Body of pancreas (tissue), 4 donors: ENCODE measurements at regions not wholly inside any gene's neighbourhood (a gene's known extent, or its start where the extent isn't known, plus 50 kb on each side); places are given as distances from the start of the nearest gene placed in this dataset.

Experiments used
- ATAC-seq: fragments of 150-250 bp; one replicate; pipeline ENCODE4 v1.9.1; 2016
- DNase-seq, 4 donors: peaks; one replicate each; pipeline ENCODE4 v3.0.0-alpha.2; 2019
- H3K27ac ChIP-seq, 4 donors: fragments of 200-600 bp; sonication (generic); 1 replicate in 3 of 4; 2 replicates in 1 of 4; pipeline versions ENCODE4 v1.5.1 to v1.6.1; 2016 to 2019; ENCODE audit warnings: mild to moderate bottlenecking in 1 of 4, mixed read lengths in 1 of 4, moderate library complexity in 1 of 4
- H3K27me3 ChIP-seq, 2 donors: fragments of 200-600 bp; sonication (generic); one replicate each; pipeline ENCODE4 v1.6.0; 2016; ENCODE audit warnings: mild to moderate bottlenecking in 1 of 2
- H3K36me3 ChIP-seq, 2 donors: fragments of 200-600 bp; sonication (generic); replicated peaks in 1 of 2; 2 replicates each; pipeline ENCODE4 v1.5.1; 2016; ENCODE audit warnings: low read depth in 2 of 2; ENCODE audit not compliant: insufficient read depth in 1 of 2
- H3K4me1 ChIP-seq: fragments of 200-600 bp; sonication (generic); one replicate; pipeline ENCODE4 v1.6.0; 2016
- H3K4me3 ChIP-seq, 2 donors: fragments of 200-600 bp; sonication (generic); 1 replicate in 1 of 2; 2 replicates in 1 of 2; pipeline ENCODE4 v1.5.1; 2016 to 2019
- H3K9me3 ChIP-seq, 3 donors: fragments of 200-600 bp; sonication (generic); 1 replicate in 2 of 3; 2 replicates in 1 of 3; pipeline ENCODE4 v1.5.1; 2016
- CTCF ChIP-seq, 7 experiments: fragments of 450-650 bp in 4 of 7; fragments of 200-600 bp in 3 of 7; sonication (generic) in 3 of 7; IDR thresholded peaks; one replicate each; pipeline ENCODE4 v1.5.1; 2016 to 2019; ENCODE audit warnings: antibody characterized with exemption in 7 of 7
- POLR2A ChIP-seq, 3 donors: fragments of 450-650 bp; IDR thresholded peaks; one replicate each; pipeline ENCODE4 v1.6.1; 2016; ENCODE audit warnings: antibody characterized with exemption in 3 of 3, mild to moderate bottlenecking in 2 of 3
- WGBS, 2 donors: methylation state at CpG; one replicate each; pipeline ENCODE4 v1.1.5; 2017; 5-methylcytosine and 5-hydroxymethylcytosine counted together
- intact Hi-C: fragments of 100-400 bp; cut with DNase I; formaldehyde crosslinking; loops from one replicate; pipeline ENCODE4 v1.15.1; 2023

GRCh38 chr2:238742664-238743063 is 105.2 kb upstream of the TWIST2 start:
- intact Hi-C loops: no loop called here
- H3K9me3 ChIP-seq: no peaks in the 10 kb centered on the region
- no peak for TF ChIP-seq CTCF (IDR thresholded peaks at IDR 0.05)
- no peak for TF ChIP-seq POLR2A (IDR thresholded peaks at IDR 0.05)
- no peaks in the 10 kb centered on the region for H3K36me3 ChIP-seq
- H3K4me1 ChIP-seq: no peaks in the 10 kb centered on the region
- no peak overlapping the region for H3K27ac ChIP-seq
- H3K4me3 ChIP-seq: no peak overlapping the region
- ATAC-seq: no peak
- H3K27me3 ChIP-seq: no peaks in the 10 kb centered on the region
- 59 to 77% methylated on average over 8 of the region's 8 CpGs for WGBS, 2 donors
- no peak for DNase-seq

- intact Hi-C loops: no loop called here
- no peak overlapping the region for H3K27ac ChIP-seq
- H3K4me3 ChIP-seq: no peak overlapping the region
- H3K9me3 ChIP-seq: no peaks in the 10 kb centered on the region
- 12 to 32% methylated on average over 13 to 21 of the region's 21 CpGs for WGBS, 2 donors
- no peak for ATAC-seq
- H3K36me3 ChIP-seq: no peaks in the 10 kb centered on the region
- no peaks in the 10 kb centered on the region for H3K4me1 ChIP-seq
- H3K27me3 ChIP-seq: no peaks in the 10 kb centered on the region
- no peak for DNase-seq
- TF ChIP-seq CTCF (IDR thresholded peaks at IDR 0.05) (no peak), POLR2A (IDR thresholded peaks at IDR 0.05) (no peak)
These were observed 104.4 kb upstream of the TWIST2 start for GRCh38 chr2:238743243-238744065.

- WGBS, 2 donors: 81 to 84% methylated on average over 13 of the region's 13 CpGs
- Histone ChIP-seq H3K36me3 (no peaks in the 10 kb centered on the region), H3K4me3 (no peak overlapping the region), H3K27ac (no peak overlapping the region), H3K27me3 (no peaks in the 10 kb centered on the region), H3K9me3 (peaks cover 0 to 10% (median 0%) of the 10 kb centered on the region in 3 donors), H3K4me1 (no peaks in the 10 kb centered on the region)
- intact Hi-C loops: no loop called here
- TF ChIP-seq CTCF (IDR thresholded peaks at IDR 0.05) (no peak), POLR2A (IDR thresholded peaks at IDR 0.05) (no peak)
- DNase-seq: no peak
- ATAC-seq: no peak
These were observed 102.9 kb upstream of the TWIST2 start for GRCh38 chr2:238744951-238745350.

GRCh38 chr2:238745997-238746396 is 101.9 kb upstream of the TWIST2 start:
- ATAC-seq (no peak), DNase-seq (no peak)
- peaks cover 0 to 12% (median 0%) of the 10 kb centered on the region in 3 donors for H3K9me3 ChIP-seq
- no peaks in the 10 kb centered on the region for H3K4me1 ChIP-seq
- WGBS, 2 donors: 62% methylated on average over 4 to 5 of the region's 5 CpGs
- intact Hi-C loops: no loop called here
- no peak for TF ChIP-seq POLR2A (IDR thresholded peaks at IDR 0.05)
- no peak for TF ChIP-seq CTCF (IDR thresholded peaks at IDR 0.05)
- no peak overlapping the region for H3K4me3 ChIP-seq
- no peak overlapping the region for H3K27ac ChIP-seq
- no peaks in the 10 kb centered on the region for H3K27me3 ChIP-seq
- no peaks in the 10 kb centered on the region for H3K36me3 ChIP-seq

- DNase-seq: no peak
- WGBS, 2 donors: 69 to 70% methylated on average over 8 to 18 of the region's 18 CpGs
These were observed 100.8 kb upstream of the TWIST2 start for GRCh38 chr2:238747114-238747513.

More at GRCh38 chr2:238747114-238747513, 100.8 kb upstream of the TWIST2 start:
- Histone ChIP-seq H3K9me3 (peaks cover 0 to 12% (median 0%) of the 10 kb centered on the region in 3 donors), H3K27me3 (no peaks in the 10 kb centered on the region), H3K36me3 (no peaks in the 10 kb centered on the region), H3K4me3 (no peak overlapping the region), H3K27ac (no peak overlapping the region), H3K4me1 (no peaks in the 10 kb centered on the region)
- TF ChIP-seq POLR2A (IDR thresholded peaks at IDR 0.05) (no peak), CTCF (IDR thresholded peaks at IDR 0.05) (no peak)
- no peak for ATAC-seq
- intact Hi-C loops: no loop called here
